ENCODE measurements at regions not wholly inside any gene's neighbourhood (a gene's known extent, or its start where the extent isn't known, plus 50 kb on each side); places are given as distances from the start of the nearest gene placed in this dataset.

DNA sequence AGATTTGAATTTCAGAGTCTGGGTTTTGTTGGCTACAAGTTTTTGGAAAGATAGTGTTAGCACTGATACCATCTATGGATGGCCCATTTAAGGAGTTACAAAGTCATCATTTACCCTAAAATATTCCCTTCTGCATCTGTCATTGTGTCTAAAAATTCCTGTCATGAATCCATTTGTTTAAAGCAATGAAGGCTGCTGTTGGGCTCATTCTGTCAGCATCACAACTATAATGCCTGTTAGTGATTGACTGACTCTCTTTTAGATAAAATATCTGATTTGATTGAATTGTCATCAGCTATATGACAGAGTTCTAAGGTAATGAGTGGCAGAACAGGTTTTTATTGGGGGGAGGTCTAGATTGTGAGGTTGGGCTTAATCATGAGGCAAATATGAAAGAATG is 167.6 kb upstream of the IMPG1 start:
- TF ChIP-seq, protein P1, sequence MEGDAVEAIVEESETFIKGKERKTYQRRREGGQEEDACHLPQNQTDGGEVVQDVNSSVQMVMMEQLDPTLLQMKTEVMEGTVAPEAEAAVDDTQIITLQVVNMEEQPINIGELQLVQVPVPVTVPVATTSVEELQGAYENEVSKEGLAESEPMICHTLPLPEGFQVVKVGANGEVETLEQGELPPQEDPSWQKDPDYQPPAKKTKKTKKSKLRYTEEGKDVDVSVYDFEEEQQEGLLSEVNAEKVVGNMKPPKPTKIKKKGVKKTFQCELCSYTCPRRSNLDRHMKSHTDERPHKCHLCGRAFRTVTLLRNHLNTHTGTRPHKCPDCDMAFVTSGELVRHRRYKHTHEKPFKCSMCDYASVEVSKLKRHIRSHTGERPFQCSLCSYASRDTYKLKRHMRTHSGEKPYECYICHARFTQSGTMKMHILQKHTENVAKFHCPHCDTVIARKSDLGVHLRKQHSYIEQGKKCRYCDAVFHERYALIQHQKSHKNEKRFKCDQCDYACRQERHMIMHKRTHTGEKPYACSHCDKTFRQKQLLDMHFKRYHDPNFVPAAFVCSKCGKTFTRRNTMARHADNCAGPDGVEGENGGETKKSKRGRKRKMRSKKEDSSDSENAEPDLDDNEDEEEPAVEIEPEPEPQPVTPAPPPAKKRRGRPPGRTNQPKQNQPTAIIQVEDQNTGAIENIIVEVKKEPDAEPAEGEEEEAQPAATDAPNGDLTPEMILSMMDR (IDR thresholded peaks at IDR 0.05): no peak
- no peak for TF ChIP-seq POLR2A (IDR thresholded peaks at IDR 0.05)
- TF ChIP-seq POLR2AphosphoS5 (IDR thresholded peaks at IDR 0.05): no peak

Data from breast epithelium (tissue), 3 donors.